Peyer's patch (tissue), 4 donors: ENCODE measurements at regions not wholly inside any gene's neighbourhood (a gene's known extent, or its start where the extent isn't known, plus 50 kb on each side); places are given as distances from the start of the nearest gene placed in this dataset.

Experiments used
- POLR2A ChIP-seq, 2 donors: fragments of 450-650 bp; IDR thresholded peaks; one replicate each; pipeline ENCODE4 v1.5.1; 2017; ENCODE audit warnings: antibody characterized with exemption in 2 of 2, mild to moderate bottlenecking in 2 of 2, moderate library complexity in 2 of 2
- TF ChIP-seq, protein P1 (sequence below), 6 experiments: fragments of 450-650 bp in 4 of 6; fragments of 200-600 bp in 2 of 6; sonication (generic) in 1 of 6; IDR thresholded peaks; one replicate each; pipeline ENCODE4 v1.5.1; 2017 to 2019; ENCODE audit warnings: antibody characterized with exemption in 6 of 6, mild to moderate bottlenecking in 3 of 6, moderate library complexity in 1 of 6

DNA sequence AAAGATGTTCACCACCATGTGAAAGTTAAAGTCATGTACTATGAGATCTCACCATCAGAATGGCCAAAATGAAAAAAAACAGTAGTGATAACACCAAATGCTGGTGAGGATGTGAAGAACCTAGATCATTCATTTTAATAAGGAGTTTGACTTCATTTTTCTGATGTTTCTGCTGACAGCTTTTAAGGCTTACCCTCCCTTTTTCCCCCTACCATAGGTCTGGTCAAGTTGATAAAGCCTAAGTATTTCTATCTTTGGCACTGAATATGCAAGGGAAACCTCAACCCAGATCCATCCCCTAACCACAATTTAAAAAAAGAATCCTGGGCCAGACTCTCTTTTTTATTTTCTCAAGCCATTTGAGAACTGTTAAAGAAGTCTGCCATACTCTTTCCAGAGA lies 689.6 kb upstream of the FOXG1 start:
- TF ChIP-seq, protein P1, sequence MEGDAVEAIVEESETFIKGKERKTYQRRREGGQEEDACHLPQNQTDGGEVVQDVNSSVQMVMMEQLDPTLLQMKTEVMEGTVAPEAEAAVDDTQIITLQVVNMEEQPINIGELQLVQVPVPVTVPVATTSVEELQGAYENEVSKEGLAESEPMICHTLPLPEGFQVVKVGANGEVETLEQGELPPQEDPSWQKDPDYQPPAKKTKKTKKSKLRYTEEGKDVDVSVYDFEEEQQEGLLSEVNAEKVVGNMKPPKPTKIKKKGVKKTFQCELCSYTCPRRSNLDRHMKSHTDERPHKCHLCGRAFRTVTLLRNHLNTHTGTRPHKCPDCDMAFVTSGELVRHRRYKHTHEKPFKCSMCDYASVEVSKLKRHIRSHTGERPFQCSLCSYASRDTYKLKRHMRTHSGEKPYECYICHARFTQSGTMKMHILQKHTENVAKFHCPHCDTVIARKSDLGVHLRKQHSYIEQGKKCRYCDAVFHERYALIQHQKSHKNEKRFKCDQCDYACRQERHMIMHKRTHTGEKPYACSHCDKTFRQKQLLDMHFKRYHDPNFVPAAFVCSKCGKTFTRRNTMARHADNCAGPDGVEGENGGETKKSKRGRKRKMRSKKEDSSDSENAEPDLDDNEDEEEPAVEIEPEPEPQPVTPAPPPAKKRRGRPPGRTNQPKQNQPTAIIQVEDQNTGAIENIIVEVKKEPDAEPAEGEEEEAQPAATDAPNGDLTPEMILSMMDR (IDR thresholded peaks at IDR 0.05): no peak
- TF ChIP-seq POLR2A (IDR thresholded peaks at IDR 0.05): no peak
